DND-41 (cell line): ENCODE measurements at regions not wholly inside any gene's neighbourhood (a gene's known extent, or its start where the extent isn't known, plus 50 kb on each side); places are given as distances from the start of the nearest gene placed in this dataset.

ENCODE experiments used
- CTCF ChIP-seq: IDR thresholded peaks from 2 replicates; pipeline ENCODE4 v1.5.1; 2012; ENCODE audit warnings: borderline replicate concordance, low read length, moderate library complexity, mild to moderate bottlenecking; ENCODE audit not compliant: poor library complexity, severe bottlenecking; ENCODE audit errors: extremely low read depth
- EZH2 ChIP-seq: IDR thresholded peaks from 3 replicates; pipeline ENCODE4 v1.6.1; 2012; ENCODE audit warnings: borderline replicate concordance, low read depth, mild to moderate bottlenecking, moderate library complexity, low read length, inconsistent platforms; ENCODE audit not compliant: severe bottlenecking

GRCh38 chr2:45236268-45236667 is 227.0 kb upstream of the SIX2 start:
- no peak for TF ChIP-seq CTCF
- TF ChIP-seq EZH2, result no peak
